Retinal pigment epithelial cell (primary cell): ENCODE measurements at regions not wholly inside any gene's neighbourhood (a gene's known extent, or its start where the extent isn't known, plus 50 kb on each side); places are given as distances from the start of the nearest gene placed in this dataset.
"Not testable (repeated sequence)": the region's sequence is repeated elsewhere in the genome, so short reads cannot be mapped to it uniquely, and the experiment has no call there.

Source experiments
- DNase-seq: peaks from one replicate; pipeline ENCODE4 v3.0.0-alpha.2; 2010; ENCODE audit warnings: low read depth
- H3K4me3 ChIP-seq: 2 replicates; pipeline ENCODE4 v1.5.1; 2011; ENCODE audit warnings: mild to moderate bottlenecking, low read length, control low read depth, moderate library complexity
- TF ChIP-seq, protein P1 (sequence below): conservative IDR thresholded peaks from 2 replicates; pipeline ENCODE4 v1.5.1; 2011; ENCODE audit warnings: low read depth, low read length, control low read depth, inconsistent platforms

- DNase-seq: no peak
- no peak overlapping the region for H3K4me3 ChIP-seq
- TF ChIP-seq, protein P1, sequence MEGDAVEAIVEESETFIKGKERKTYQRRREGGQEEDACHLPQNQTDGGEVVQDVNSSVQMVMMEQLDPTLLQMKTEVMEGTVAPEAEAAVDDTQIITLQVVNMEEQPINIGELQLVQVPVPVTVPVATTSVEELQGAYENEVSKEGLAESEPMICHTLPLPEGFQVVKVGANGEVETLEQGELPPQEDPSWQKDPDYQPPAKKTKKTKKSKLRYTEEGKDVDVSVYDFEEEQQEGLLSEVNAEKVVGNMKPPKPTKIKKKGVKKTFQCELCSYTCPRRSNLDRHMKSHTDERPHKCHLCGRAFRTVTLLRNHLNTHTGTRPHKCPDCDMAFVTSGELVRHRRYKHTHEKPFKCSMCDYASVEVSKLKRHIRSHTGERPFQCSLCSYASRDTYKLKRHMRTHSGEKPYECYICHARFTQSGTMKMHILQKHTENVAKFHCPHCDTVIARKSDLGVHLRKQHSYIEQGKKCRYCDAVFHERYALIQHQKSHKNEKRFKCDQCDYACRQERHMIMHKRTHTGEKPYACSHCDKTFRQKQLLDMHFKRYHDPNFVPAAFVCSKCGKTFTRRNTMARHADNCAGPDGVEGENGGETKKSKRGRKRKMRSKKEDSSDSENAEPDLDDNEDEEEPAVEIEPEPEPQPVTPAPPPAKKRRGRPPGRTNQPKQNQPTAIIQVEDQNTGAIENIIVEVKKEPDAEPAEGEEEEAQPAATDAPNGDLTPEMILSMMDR: no peak
These were observed 110.4 kb upstream of the ZNF516 start for GRCh38 chr18:76605341-76605929.

DNA sequence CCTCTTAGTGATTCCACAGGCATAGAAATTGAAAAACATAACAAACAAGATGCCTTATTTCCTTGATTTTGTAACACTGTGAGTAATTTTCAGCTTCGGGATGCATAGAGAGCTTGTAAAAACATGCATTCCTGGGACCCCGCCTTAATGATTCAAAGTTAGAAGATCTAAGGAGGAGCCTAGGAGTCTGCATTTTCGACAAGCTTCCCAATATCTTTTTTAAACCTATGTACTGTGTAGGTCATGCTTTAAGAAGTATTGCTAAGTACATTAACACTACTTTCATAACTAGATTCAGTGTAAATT is 109.8 kb upstream of the ZNF516 start:
- no peak overlapping the region for H3K4me3 ChIP-seq
- no peak for DNase-seq
- TF ChIP-seq, protein P1: no peak

GRCh38 chr18:76604108-76604934 is 109.3 kb upstream of the ZNF516 start:
- no peak overlapping the region for H3K4me3 ChIP-seq
- no peak for DNase-seq
- TF ChIP-seq, protein P1: no peak

GRCh38 chr18:76602191-76602590 is 107.1 kb upstream of the ZNF516 start:
- DNase-seq: no peak
- H3K4me3 ChIP-seq: no peak overlapping the region
- TF ChIP-seq, protein P1: no peak

- DNase-seq, H3K4me3 ChIP-seq: not testable (repeated sequence)
These were observed 105.0 kb upstream of the ZNF516 start for GRCh38 chr18:76600076-76600475.

- no peak overlapping the region for H3K4me3 ChIP-seq
- DNase-seq: no peak
- TF ChIP-seq, protein P1: no peak
These were observed 99.9 kb upstream of the ZNF516 start for GRCh38 chr18:76594966-76595365.

- TF ChIP-seq, protein P1: no peak
- no peak for DNase-seq
- no peak overlapping the region for H3K4me3 ChIP-seq
These were observed 98.8 kb upstream of the ZNF516 start for GRCh38 chr18:76593843-76594242.
